ENCODE measurements at regions not wholly inside any gene's neighbourhood (a gene's known extent, or its start where the extent isn't known, plus 50 kb on each side); places are given as distances from the start of the nearest gene placed in this dataset.
"Not testable (repeated sequence)": the region's sequence is repeated elsewhere in the genome, so short reads cannot be mapped to it uniquely, and the experiment has no call there.

GRCh38 chr9:90073186-90073945 is 468.6 kb downstream of the GADD45G start:
- DNase-seq = no peak

DNA sequence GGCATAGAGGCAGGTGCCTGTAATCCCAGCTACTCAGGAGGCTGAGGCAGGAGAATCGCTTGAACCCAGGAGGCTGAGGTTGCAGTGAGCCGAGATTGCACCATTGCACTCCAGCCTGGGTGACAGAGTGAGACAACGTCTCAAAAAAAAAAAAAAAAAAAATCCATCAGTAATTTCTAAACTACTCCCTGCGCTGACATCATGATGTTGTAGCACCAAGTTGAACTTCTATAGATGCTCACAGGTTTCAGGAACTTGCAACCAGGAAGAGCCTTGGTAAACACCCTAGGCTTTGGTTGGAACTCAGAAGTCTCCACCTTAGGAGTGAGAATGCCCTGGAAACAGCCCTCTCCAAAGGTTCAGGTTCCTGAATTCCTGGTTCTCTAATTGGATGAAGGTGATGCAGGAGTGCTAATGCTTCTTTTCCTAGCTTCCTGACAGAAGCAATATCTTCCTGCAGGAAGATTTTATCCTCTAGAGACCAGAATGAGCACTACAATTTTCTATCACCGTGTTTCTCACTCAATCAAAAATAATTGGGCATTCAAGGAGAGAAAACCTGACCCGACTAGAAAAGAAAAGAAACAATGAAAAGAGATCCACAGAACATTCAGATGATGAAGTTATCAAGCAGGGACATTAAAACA is 469.6 kb downstream of the GADD45G start:
- no peak for DNase-seq

GRCh38 chr9:90077598-90077997 is 472.8 kb downstream of the GADD45G start:
- DNase-seq = not testable (repeated sequence)

DNA sequence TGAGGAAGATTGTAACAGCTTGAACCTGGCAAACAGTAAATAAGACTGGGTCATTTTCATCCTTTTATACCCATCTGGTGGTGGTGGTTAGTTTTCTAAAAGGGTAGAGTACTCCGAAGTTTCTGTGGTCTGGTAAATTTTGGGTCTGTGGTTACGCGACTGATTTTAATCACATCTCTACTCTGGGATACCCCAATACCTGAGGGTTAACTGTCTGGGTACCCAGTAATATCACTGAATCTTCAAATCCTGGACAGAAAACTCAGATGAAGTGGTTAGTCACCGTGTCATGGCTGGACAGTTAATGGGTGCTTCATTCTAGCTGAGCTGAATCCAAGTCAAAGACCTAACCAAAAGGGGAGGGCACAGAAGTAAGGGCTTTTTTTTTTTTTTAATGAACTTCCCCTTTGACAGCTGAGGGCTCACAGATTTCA is 474.2 kb downstream of the GADD45G start:
- no peak for DNase-seq

DNA sequence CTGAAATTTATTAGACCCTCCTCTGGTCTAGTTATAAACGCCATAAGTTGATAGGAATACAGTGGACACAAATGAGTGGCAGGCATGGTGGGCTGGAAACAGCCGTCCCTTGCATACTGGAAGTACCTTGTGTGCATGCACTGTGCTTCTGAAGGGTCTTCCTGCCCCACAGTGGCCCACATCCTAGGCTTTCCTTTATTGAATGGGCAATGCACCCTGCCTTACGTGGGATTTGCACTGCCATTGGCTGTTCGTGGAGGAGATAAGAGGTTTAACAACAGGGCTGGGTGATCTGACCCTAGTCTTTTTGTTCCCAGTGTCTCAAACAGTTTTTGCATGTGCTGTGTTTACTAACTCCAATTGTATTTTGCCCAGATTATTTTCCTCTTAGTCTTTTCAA is 480.8 kb downstream of the GADD45G start:
- no peak for DNase-seq

- no peak for DNase-seq
Measured at GRCh38 chr9:90086101-90086511, 481.3 kb downstream of the GADD45G start.

GRCh38 chr9:90088434-90088833 is 483.6 kb downstream of the GADD45G start:
- DNase-seq = no peak

DNA sequence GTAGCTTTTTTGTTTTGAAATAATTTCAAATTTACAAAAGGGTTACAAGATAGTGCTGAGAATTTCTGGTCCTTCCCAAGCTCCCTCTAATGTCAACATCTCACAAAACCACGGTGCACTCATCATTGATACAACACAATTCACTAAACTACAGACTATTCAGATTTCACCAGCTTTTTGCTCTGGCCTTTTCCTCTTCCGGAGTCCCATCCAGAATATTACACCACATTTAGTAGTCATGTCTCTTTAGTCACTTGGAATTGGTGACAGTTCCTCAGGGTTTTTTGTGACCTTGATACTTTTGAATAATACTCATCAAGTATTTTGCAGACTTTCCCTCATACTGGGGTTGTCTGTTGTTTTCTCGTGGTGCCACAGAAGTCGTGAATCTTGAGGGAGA is 484.0 kb downstream of the GADD45G start:
- no peak for DNase-seq

DNA sequence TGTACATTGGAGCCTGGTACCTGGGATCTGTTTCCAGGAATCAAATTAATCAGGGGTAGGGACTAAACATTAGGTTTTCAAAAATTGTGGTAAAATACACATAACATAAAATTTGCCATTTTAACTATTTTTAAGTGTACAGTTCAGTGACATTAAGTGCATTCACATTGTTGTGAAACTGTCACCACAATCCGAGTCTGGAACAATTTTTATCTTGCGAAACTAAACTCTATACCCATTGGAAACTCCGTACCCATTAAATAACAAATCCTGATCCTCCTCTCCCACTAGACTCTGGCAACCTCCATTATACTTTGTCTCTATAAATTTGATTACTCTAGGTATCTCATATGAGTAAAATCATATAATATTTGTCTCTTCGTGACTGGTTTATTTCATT is 486.2 kb downstream of the GADD45G start:
- DNase-seq = no peak

DNA sequence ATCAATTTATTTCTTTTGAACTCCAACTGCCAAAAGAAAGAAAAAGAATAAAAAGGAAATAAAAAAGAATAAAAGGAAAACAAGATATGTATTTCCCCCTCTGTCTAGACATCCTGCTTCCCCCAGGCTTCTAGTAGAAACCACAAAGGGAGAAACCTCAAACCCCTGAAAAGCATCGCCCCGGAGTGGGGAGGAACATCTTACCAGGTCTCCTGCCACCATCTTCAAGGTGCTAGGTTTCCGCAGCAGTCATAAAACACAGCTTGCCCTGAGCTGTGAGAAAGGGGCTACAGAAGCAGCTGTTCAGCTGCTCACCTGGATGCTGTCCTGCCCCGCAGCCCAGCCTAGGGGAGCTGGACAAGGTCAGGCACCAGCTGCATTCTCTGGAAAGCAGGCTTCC is 487.7 kb downstream of the GADD45G start:
- DNase-seq = no peak

DNA sequence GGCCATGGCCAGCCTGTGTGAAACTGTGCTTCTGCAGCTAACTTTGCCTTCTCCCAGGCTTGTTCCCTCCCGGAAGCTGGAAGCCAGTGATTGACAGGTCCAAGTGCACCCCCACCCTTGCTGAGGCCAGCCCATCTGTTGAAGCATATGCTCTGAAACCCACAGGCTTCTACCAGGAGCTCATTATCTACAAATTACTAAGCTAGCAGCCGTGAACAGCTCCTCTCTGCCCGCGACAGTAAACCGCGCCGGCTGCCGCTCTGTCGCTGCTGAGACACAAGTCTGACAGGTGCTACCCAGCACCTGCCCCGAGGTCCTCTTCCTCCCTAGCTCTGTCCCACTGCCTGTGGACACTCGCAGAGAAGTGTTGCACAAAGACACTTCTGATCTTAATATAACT is 490.9 kb downstream of the GADD45G start:
- no peak for DNase-seq

DNA sequence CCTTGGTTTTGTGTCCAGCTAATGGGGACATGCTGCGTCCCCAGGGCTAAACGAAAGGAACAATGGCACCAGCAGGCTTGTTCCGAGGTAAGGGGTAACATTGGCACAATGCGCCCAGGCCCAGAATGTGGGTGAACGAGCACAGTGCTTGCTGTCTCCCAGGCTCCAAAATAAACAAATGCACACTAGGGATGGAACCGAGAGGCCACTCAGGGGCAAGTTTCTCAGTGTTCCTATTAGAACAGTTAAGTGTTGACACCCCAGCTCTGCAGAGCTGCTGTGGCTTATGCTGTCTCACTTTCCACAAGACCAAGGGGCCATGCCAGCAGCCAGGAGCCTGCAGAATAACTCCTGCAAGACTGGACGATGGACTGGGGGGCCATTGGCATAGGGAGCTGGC is 492.4 kb downstream of the GADD45G start:
- no peak for DNase-seq

DNA sequence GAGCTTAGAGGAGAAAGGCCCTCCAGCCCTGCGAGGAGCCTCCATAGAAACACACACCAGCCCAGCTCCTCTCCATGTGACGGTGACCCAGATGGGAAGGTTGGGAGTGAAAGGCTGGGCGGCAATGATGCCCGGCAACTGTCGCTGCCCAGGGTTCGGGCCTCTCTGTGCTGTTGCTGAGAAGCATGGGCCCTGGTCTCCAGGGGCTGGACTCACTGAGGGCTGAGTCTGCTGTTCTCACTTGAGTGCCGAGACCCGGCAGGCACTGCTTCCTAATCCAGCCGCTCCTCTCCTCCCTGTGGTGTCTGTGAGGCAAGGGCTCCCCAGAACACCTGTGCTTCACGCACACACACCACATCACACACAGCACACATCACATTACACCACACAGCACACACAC is 493.6 kb downstream of the GADD45G start:
- no peak for DNase-seq

GRCh38 chr9:90099262-90099963 is 494.6 kb downstream of the GADD45G start:
- DNase-seq = peak in 1 of 2 donors; percentile 24

DNA sequence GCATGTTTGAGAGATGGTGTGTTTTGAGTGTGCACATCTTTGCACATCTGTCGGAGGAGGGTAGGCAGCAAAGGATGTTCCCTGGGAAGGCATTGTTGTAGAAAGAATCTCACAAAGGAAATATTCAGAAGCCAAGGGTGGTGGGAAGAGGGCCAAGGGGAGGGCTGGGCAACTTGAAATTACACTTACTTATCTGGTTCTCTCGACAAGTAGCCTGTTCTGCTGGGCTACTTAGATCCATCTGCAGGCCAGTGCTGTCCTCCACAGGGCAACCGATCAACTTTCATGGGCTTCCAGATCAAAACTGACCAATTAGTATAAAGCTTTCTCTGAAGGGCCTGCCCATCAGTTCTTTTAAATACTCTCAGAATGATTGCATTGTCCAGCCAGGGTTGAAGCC is 495.2 kb downstream of the GADD45G start:
- DNase-seq = no peak

DNA sequence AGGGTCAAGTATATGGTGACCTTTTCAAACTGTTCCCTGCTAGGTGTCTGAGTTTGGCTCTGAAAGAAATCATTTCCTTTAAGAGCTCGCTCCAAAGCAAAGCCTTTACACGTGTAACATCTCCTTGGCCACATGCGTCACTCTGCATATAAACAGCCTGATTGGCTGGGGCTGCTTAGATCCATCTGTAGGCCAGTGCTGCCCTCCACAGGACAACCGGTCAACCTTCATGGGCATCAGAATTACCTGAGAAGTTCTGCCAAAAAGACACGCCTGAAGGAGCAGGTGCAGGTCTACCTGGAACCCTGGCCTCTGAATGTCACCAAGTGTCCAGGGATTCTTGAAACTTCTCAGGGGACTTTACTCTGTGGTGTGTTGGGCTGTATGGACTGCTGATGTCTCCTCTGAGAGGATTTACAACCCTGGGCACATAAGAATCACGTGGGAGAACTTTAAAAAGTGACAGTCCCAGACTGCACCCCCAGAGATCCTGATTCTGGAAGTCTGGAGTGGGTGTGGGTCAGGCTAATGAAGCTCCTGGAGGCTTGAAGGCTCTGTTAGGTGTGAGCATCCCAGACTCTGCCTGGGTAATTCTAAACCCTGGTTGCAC is 497.6 kb downstream of the GADD45G start:
- peak; percentile 40 to 60 for DNase-seq

GRCh38 chr9:90103771-90104170 is 499.0 kb downstream of the GADD45G start:
- no peak for DNase-seq

GRCh38 chr9:90105773-90106172 is 501.0 kb downstream of the GADD45G start:
- DNase-seq = no peak

DNA sequence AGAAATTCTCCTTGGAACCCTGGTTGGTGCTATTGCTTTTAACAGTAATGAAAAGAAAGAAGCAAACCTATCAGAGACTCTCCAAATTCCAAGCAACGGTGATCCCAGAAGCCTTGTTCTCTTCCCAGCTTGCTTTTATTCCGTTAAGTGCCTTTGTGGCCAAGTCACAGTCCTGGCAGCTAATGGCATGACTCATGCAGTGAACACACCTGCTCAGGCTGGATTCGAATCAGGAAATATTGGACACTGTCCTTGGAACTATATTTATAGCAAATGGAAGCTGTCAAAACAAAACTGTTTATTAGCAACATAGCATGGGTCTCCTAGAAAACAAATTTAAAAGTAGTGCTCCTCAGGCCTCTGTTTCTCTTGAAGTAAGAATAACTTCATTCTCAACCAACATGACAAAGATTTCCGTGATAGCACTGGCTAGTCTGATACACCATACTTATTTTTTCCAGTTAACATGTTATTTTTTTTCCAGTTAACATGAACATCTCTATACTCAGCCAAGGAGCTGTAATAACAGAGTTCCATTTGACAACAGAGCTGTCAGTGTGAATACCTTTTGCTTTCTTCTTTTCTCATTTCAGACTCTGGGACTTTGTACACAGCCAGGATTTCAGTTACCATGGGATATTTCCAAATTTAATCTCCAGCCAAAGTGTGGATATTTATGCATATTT is 502.4 kb downstream of the GADD45G start:
- no peak for DNase-seq

GRCh38 chr9:90107726-90108655 is 503.2 kb downstream of the GADD45G start:
- no peak for DNase-seq

DNA sequence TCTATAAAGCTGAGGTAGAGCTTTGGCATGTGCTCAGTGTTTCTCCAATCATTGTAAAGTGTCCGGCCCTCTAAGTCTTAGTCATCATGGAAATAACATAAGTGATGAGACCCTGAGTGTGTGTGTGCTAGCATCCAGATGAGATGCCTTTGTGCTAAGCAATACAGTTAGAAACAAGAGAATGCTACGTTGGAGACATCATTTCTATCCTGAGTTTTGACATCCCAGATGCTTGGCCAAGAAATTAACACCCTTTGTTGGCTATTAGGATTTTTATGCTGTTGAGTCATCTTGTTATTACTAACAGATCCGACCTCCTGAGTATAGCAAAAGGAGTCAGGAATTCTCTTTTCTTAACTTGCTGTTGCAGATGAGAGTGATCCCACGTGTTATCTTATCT is 508.0 kb downstream of the GADD45G start:
- DNase-seq = no peak
